Breast epithelium (tissue), 4 donors: ENCODE measurements at regions not wholly inside any gene's neighbourhood (a gene's known extent, or its start where the extent isn't known, plus 50 kb on each side); places are given as distances from the start of the nearest gene placed in this dataset.

Experiments used
- DNase-seq, 2 donors: peaks; one replicate each; pipeline ENCODE4 v3.0.0-alpha.2; 2019; ENCODE audit warnings: low spot score in 2 of 2
- H3K27ac ChIP-seq, 2 donors: fragments of 200-600 bp; sonication (generic) in 1 of 2; one replicate each; pipeline ENCODE4 v1.5.1; 2016 to 2019; ENCODE audit warnings: mild to moderate bottlenecking in 1 of 2
- H3K27me3 ChIP-seq, 2 donors: fragments of 200-600 bp; sonication (generic) in 1 of 2; one replicate each; pipeline versions ENCODE4 v1.5.1 to v1.6.0; 2017 to 2019; ENCODE audit warnings: control low read depth in 1 of 2, mild to moderate bottlenecking in 1 of 2
- H3K36me3 ChIP-seq: fragments of 200-600 bp; one replicate; pipeline ENCODE4 v1.5.1; 2019
- H3K4me1 ChIP-seq, 2 donors: fragments of 200-600 bp; sonication (generic); one replicate each; pipeline ENCODE4 v1.5.1; 2016 to 2019; ENCODE audit warnings: control low read depth in 1 of 2
- H3K4me3 ChIP-seq, 3 donors: fragments of 200-600 bp; sonication (generic); 1 replicate in 2 of 3; 2 replicates in 1 of 3; pipeline ENCODE4 v1.5.1; 2016 to 2019; ENCODE audit warnings: mild to moderate bottlenecking in 3 of 3, moderate library complexity in 2 of 3
- H3K9me3 ChIP-seq, 2 donors: fragments of 200-600 bp; sonication (generic) in 1 of 2; one replicate each; pipeline ENCODE4 v1.5.1; 2016 to 2019; ENCODE audit warnings: control low read depth in 1 of 2
- CTCF ChIP-seq, 3 donors: fragments of 450-650 bp; IDR thresholded peaks; one replicate each; pipeline ENCODE4 v1.5.1; 2016 to 2017; ENCODE audit warnings: antibody characterized with exemption in 3 of 3, mild to moderate bottlenecking in 3 of 3, moderate library complexity in 3 of 3
- POLR2A ChIP-seq: fragments of 450-650 bp; IDR thresholded peaks from one replicate; pipeline ENCODE4 v1.6.1; 2016; ENCODE audit warnings: antibody characterized with exemption, mild to moderate bottlenecking, moderate library complexity
- POLR2AphosphoS5 ChIP-seq, 3 donors: sonication (generic); formaldehyde crosslinking; IDR thresholded peaks; one replicate each; pipeline ENCODE4 v1.6.1; 2017; ENCODE audit warnings: antibody characterized with exemption in 3 of 3
- intact Hi-C: fragments of 100-400 bp; cut with DNase I; formaldehyde crosslinking; loops from one replicate; pipeline ENCODE4 v1.15.1; 2023; ENCODE audit warnings: low total_unique reads

GRCh38 chr1:106189780-106190179 is 866.7 kb upstream of the PRMT6 start:
- no peaks in the 10 kb centered on the region for H3K4me1 ChIP-seq
- H3K27ac ChIP-seq: no peak overlapping the region
- intact Hi-C loops: no loop called here
- H3K4me3 ChIP-seq: no peak overlapping the region
- DNase-seq: no peak
- TF ChIP-seq CTCF (IDR thresholded peaks at IDR 0.05) (no peak), POLR2AphosphoS5 (IDR thresholded peaks at IDR 0.05) (no peak), POLR2A (no peak)
- H3K9me3 ChIP-seq: peaks cover 1 to 38% of the 10 kb centered on the region in 2 donors
- no peaks in the 10 kb centered on the region for H3K36me3 ChIP-seq
- H3K27me3 ChIP-seq: no peaks in the 10 kb centered on the region

- no peak for DNase-seq
- H3K9me3 ChIP-seq: peaks cover 0 to 37% of the 10 kb centered on the region in 2 donors
- no peak overlapping the region for H3K27ac ChIP-seq
- intact Hi-C loops: no loop called here
- no peak for TF ChIP-seq CTCF (IDR thresholded peaks at IDR 0.05)
- no peak for TF ChIP-seq POLR2AphosphoS5 (IDR thresholded peaks at IDR 0.05)
- no peak for TF ChIP-seq POLR2A
- H3K4me1 ChIP-seq: no peaks in the 10 kb centered on the region
- no peaks in the 10 kb centered on the region for H3K27me3 ChIP-seq
- no peak overlapping the region for H3K4me3 ChIP-seq
- no peaks in the 10 kb centered on the region for H3K36me3 ChIP-seq
Observed at GRCh38 chr1:106194206-106194605, 862.3 kb upstream of the PRMT6 start.

GRCh38 chr1:106200711-106201110 is 855.8 kb upstream of the PRMT6 start:
- H3K36me3 ChIP-seq: no peaks in the 10 kb centered on the region
- no peak for DNase-seq
- H3K9me3 ChIP-seq: no peaks in the 10 kb centered on the region
- no peaks in the 10 kb centered on the region for H3K27me3 ChIP-seq
- intact Hi-C loops: no loop called here
- H3K4me3 ChIP-seq: no peak overlapping the region
- no peak for TF ChIP-seq CTCF (IDR thresholded peaks at IDR 0.05)
- TF ChIP-seq POLR2AphosphoS5 (IDR thresholded peaks at IDR 0.05): no peak
- no peak for TF ChIP-seq POLR2A
- H3K4me1 ChIP-seq: no peaks in the 10 kb centered on the region
- H3K27ac ChIP-seq: no peak overlapping the region

- Histone ChIP-seq H3K27ac (no peak overlapping the region), H3K9me3 (no peaks in the 10 kb centered on the region), H3K4me3 (no peak overlapping the region), H3K27me3 (no peaks in the 10 kb centered on the region), H3K4me1 (no peaks in the 10 kb centered on the region), H3K36me3 (peaks cover under 1% of the 10 kb centered on the region)
- intact Hi-C loops: no loop called here
- no peak for TF ChIP-seq POLR2A
- no peak for TF ChIP-seq POLR2AphosphoS5 (IDR thresholded peaks at IDR 0.05)
- no peak for TF ChIP-seq CTCF (IDR thresholded peaks at IDR 0.05)
- DNase-seq: no peak
Observed at GRCh38 chr1:106207185-106207584, 849.3 kb upstream of the PRMT6 start.

- Histone ChIP-seq H3K9me3 (no peaks in the 10 kb centered on the region), H3K27ac (no peak overlapping the region), H3K4me1 (no peaks in the 10 kb centered on the region), H3K36me3 (no peaks in the 10 kb centered on the region), H3K4me3 (no peak overlapping the region), H3K27me3 (no peaks in the 10 kb centered on the region)
- no peak for DNase-seq
- TF ChIP-seq POLR2A (no peak), POLR2AphosphoS5 (IDR thresholded peaks at IDR 0.05) (no peak), CTCF (IDR thresholded peaks at IDR 0.05) (no peak)
- intact Hi-C loops: no loop called here
Observed at GRCh38 chr1:106217765-106218164, 838.7 kb upstream of the PRMT6 start.
